Kidney (tissue), 13 donors: ENCODE measurements at regions not wholly inside any gene's neighbourhood (a gene's known extent, or its start where the extent isn't known, plus 50 kb on each side); places are given as distances from the start of the nearest gene placed in this dataset.

ENCODE experiments used
- DNase-seq, 5 donors: peaks; one replicate each; pipeline ENCODE4 v3.0.0-alpha.2; 2013 to 2020
- FAIRE-seq: peaks from 2 replicates; lab custom pipeline; 2012; peaks lifted over from hg19 to GRCh38; lab: Jason Lieb, UNC
- H3K27ac ChIP-seq, 2 donors: one replicate each; pipeline ENCODE4 v1.7.0; 2013; ENCODE audit warnings: low read depth in 2 of 2, low read length in 2 of 2, inconsistent platforms in 1 of 2
- H3K27me3 ChIP-seq: one replicate; pipeline ENCODE4 v1.7.1; 2013; ENCODE audit warnings: low read length, inconsistent platforms; ENCODE audit not compliant: control insufficient read depth, insufficient read depth
- H3K36me3 ChIP-seq, 3 donors: one replicate each; pipeline versions ENCODE4 v1.7.0 to v1.7.1; 2013; ENCODE audit warnings: low read length in 3 of 3, control low read depth in 1 of 3, inconsistent platforms in 1 of 3; ENCODE audit not compliant: insufficient read depth in 3 of 3, control insufficient read depth in 2 of 3
- H3K4me1 ChIP-seq, 3 donors: one replicate each; pipeline versions ENCODE4 v1.7.0 to v1.7.1; 2013; ENCODE audit warnings: low read length in 3 of 3, inconsistent platforms in 1 of 3, low read depth in 1 of 3; ENCODE audit not compliant: control insufficient read depth in 2 of 3, insufficient read depth in 2 of 3
- H3K4me3 ChIP-seq, 3 donors: one replicate each; pipeline versions ENCODE4 v1.7.0 to v1.8.1; 2013; ENCODE audit warnings: low read length in 3 of 3, control low read depth in 1 of 3, inconsistent platforms in 1 of 3
- H3K9ac ChIP-seq, 3 donors: one replicate each; pipeline versions ENCODE4 v1.7.0 to v1.7.1; 2013; ENCODE audit warnings: low read length in 3 of 3, control low read depth in 1 of 3, inconsistent platforms in 1 of 3
- H3K9me3 ChIP-seq, 3 donors: one replicate each; pipeline versions ENCODE4 v1.7.0 to v1.7.1; 2013; ENCODE audit warnings: low read length in 3 of 3, control low read depth in 1 of 3, inconsistent platforms in 1 of 3; ENCODE audit not compliant: control insufficient read depth in 2 of 3, insufficient read depth in 1 of 3
- CTCF ChIP-seq: IDR thresholded peaks from 3 replicates; pipeline ENCODE4 v1.5.1; 2012; ENCODE audit warnings: mild to moderate bottlenecking, moderate library complexity, borderline replicate concordance; ENCODE audit not compliant: insufficient read depth; ENCODE audit errors: extremely low read depth
- intact Hi-C: fragments of 100-400 bp; cut with DNase I; formaldehyde crosslinking; loops from one replicate; pipeline ENCODE4 v1.11.1; 2022
- donor health status: control.
- donor health status: control.
- donor health status: control.
- donor health status: control.
- donor health status: control.
- donor health status: DM: yes; HTN: yes; CAD: no.
- donor health status: Normal renal cell carcinoma (clear cell type).

- intact Hi-C loops = no loop called here
- H3K27me3 ChIP-seq = no peaks in the 10 kb centered on the region
- H3K9me3 ChIP-seq = no peaks in the 10 kb centered on the region
- H3K9ac ChIP-seq = no peak overlapping the region
- H3K4me1 ChIP-seq = no peaks in the 10 kb centered on the region
- H3K27ac ChIP-seq = no peak overlapping the region
- H3K4me3 ChIP-seq = no peak overlapping the region
- H3K36me3 ChIP-seq = no peaks in the 10 kb centered on the region
- DNase-seq (no peak), FAIRE-seq (no peak)
- TF ChIP-seq CTCF = no peak
Observed at GRCh38 chr3:145750657-145751056, 410.3 kb downstream of the PLOD2 start.

GRCh38 chr3:145752576-145752975 lies 408.4 kb downstream of the PLOD2 start:
- no peak overlapping the region for H3K4me3 ChIP-seq
- no peak for TF ChIP-seq CTCF
- H3K36me3 ChIP-seq = no peaks in the 10 kb centered on the region
- H3K9ac ChIP-seq = no peak overlapping the region
- H3K27ac ChIP-seq = no peak overlapping the region
- no peaks in the 10 kb centered on the region for H3K27me3 ChIP-seq
- intact Hi-C loops = no loop called here
- H3K9me3 ChIP-seq = no peaks in the 10 kb centered on the region
- no peaks in the 10 kb centered on the region for H3K4me1 ChIP-seq
- DNase-seq (no peak), FAIRE-seq (no peak)

GRCh38 chr3:145754605-145755289 lies 406.2 kb downstream of the PLOD2 start:
- peak in 3 of 5 donors; percentile 34 to 82 (median 80) for DNase-seq
- intact Hi-C loops = no loop called here
- FAIRE-seq = no peak

More at GRCh38 chr3:145754605-145755289, 406.2 kb downstream of the PLOD2 start:
- Histone ChIP-seq H3K27ac (no peak overlapping the region), H3K9ac (no peak overlapping the region), H3K27me3 (no peaks in the 10 kb centered on the region), H3K4me3 (no peak overlapping the region), H3K36me3 (no peaks in the 10 kb centered on the region), H3K9me3 (no peaks in the 10 kb centered on the region), H3K4me1 (no peaks in the 10 kb centered on the region)
- no peak for TF ChIP-seq CTCF
